Coronary artery (tissue), 2 donors: ENCODE measurements at regions not wholly inside any gene's neighbourhood (a gene's known extent, or its start where the extent isn't known, plus 50 kb on each side); places are given as distances from the start of the nearest gene placed in this dataset.

Source experiments
- DNase-seq: peaks from one replicate; pipeline ENCODE4 v3.0.0-alpha.2; 2017; ENCODE audit warnings: low spot score
- H3K27ac ChIP-seq, 2 donors: fragments of 200-600 bp; sonication (generic); one replicate each; pipeline ENCODE4 v1.5.1; 2016 to 2019
- H3K4me3 ChIP-seq: fragments of 200-600 bp; sonication (generic); 2 replicates; pipeline ENCODE4 v1.5.1; 2016; ENCODE audit warnings: mild to moderate bottlenecking, moderate library complexity
- CTCF ChIP-seq: fragments of 200-600 bp; sonication (generic); IDR thresholded peaks from one replicate; pipeline ENCODE4 v1.5.1; 2019; ENCODE audit warnings: antibody characterized with exemption

- Histone ChIP-seq H3K27ac (no peak overlapping the region), H3K4me3 (no peak overlapping the region)
- no peak for DNase-seq
- no peak for TF ChIP-seq CTCF
These were observed 615.3 kb downstream of the BCL11A start for GRCh38 chr2:59938181-59938580.

GRCh38 chr2:59936048-59936447 lies 617.4 kb downstream of the BCL11A start:
- TF ChIP-seq CTCF, result no peak
- no peak overlapping the region for H3K4me3 ChIP-seq
- no peak for DNase-seq
- H3K27ac ChIP-seq, result no peak overlapping the region

- TF ChIP-seq CTCF, result no peak
- DNase-seq, result no peak
- no peak overlapping the region for H3K27ac ChIP-seq
- no peak overlapping the region for H3K4me3 ChIP-seq
These were observed 618.4 kb downstream of the BCL11A start for GRCh38 chr2:59935005-59935404.

GRCh38 chr2:59933948-59934347 lies 619.5 kb downstream of the BCL11A start:
- H3K4me3 ChIP-seq, result no peak overlapping the region
- TF ChIP-seq CTCF, result no peak
- DNase-seq, result no peak
- no peak overlapping the region for H3K27ac ChIP-seq

- Histone ChIP-seq H3K4me3 (no peak overlapping the region), H3K27ac (no peak overlapping the region)
- no peak for DNase-seq
- TF ChIP-seq CTCF, result no peak
These were observed 621.1 kb downstream of the BCL11A start for GRCh38 chr2:59932341-59932740.

- DNase-seq, result no peak
- TF ChIP-seq CTCF, result no peak
- H3K27ac ChIP-seq, result no peak overlapping the region
- no peak overlapping the region for H3K4me3 ChIP-seq
These were observed 623.0 kb downstream of the BCL11A start for GRCh38 chr2:59930430-59930829.

- no peak for TF ChIP-seq CTCF
- Histone ChIP-seq H3K4me3 (no peak overlapping the region), H3K27ac (no peak overlapping the region)
- DNase-seq, result no peak
These were observed 626.7 kb downstream of the BCL11A start for GRCh38 chr2:59926731-59927130.
